AG09319 (cell line): ENCODE measurements at regions not wholly inside any gene's neighbourhood (a gene's known extent, or its start where the extent isn't known, plus 50 kb on each side); places are given as distances from the start of the nearest gene placed in this dataset.
"Not testable (repeated sequence)": the region's sequence is repeated elsewhere in the genome, so short reads cannot be mapped to it uniquely, and the experiment has no call there.

ENCODE experiments used
- DNase-seq: peaks from one replicate; pipeline ENCODE4 v3.0.0-alpha.2; 2010; ENCODE audit warnings: low read depth; ENCODE audit errors: extremely low read depth
- TF ChIP-seq, protein P1 (sequence below): IDR thresholded peaks from 2 replicates; pipeline ENCODE4 v1.5.1; 2011; ENCODE audit warnings: low read depth, mild to moderate bottlenecking, inconsistent platforms, low read length, moderate library complexity

DNA sequence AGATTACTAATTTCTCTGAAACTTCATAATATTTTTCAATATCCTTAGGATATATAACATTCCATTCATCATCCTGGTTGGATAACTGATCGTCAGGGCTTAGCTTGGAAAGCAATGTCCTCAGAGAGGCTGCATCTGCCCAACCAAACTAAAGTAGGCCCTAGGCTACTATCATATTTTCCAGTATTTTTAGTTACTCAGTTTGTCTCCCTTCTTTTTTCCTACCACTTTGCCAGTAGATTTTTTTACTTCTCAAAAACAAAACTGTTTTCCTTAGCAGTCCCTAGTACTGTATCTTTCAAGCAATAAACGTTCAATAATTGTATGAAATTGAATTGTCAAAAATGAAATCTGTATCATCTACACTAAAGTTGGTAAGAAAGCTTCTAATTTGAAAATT lies 452.0 kb downstream of the TFEC start:
- TF ChIP-seq, protein P1, sequence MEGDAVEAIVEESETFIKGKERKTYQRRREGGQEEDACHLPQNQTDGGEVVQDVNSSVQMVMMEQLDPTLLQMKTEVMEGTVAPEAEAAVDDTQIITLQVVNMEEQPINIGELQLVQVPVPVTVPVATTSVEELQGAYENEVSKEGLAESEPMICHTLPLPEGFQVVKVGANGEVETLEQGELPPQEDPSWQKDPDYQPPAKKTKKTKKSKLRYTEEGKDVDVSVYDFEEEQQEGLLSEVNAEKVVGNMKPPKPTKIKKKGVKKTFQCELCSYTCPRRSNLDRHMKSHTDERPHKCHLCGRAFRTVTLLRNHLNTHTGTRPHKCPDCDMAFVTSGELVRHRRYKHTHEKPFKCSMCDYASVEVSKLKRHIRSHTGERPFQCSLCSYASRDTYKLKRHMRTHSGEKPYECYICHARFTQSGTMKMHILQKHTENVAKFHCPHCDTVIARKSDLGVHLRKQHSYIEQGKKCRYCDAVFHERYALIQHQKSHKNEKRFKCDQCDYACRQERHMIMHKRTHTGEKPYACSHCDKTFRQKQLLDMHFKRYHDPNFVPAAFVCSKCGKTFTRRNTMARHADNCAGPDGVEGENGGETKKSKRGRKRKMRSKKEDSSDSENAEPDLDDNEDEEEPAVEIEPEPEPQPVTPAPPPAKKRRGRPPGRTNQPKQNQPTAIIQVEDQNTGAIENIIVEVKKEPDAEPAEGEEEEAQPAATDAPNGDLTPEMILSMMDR = no peak
- no peak for DNase-seq

DNA sequence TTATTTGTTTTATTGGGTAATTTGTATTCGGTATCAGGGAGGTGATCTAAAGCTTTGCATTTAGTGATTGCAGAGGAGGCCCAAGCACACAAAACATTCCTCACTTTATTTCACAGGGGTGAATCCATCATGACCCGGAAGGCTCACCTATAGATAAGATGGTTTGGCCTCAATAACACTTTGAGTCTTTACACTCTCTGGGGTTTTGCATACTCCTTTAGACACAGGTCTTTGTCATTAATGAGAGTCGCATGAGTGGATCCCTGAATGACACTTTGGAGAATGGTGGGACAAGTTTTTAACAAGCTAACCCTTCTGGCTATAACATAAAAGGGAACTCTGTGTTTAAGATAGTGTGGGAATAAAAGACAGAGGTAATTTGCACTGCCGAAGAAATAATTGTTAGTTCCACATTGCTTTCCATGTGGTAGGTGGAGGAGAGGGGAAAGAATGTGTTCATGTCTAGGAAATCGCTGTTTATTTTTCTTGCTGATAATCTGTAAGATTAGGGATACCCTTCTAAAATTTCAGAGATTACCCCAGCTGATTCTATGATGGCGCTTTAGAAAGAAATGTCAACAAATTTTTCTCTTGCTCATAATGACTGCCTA lies 455.8 kb downstream of the TFEC start:
- TF ChIP-seq, protein P1 = no peak

DNA sequence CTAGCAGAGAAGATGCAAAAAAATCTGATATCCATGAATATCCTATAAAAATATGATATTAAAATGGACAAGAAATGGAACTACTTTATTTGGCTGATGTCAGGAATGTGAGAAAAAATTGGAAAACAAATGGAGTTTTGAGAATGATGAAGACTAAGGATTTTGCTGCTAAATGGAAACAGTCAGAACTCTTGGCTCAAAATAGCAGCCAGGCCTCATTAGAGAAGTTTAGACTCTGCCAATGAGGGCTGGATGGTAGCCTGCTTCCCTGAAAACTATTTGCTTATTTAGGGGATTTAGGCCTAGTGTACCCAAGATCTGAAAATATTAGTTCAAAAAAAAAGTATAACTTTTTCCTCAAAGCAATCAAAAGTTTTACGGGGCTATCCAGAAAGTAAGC lies 458.5 kb downstream of the TFEC start:
- no peak for DNase-seq
- TF ChIP-seq, protein P1 = no peak

More for the DNA sequence above, 455.8 kb downstream of the TFEC start:
- DNase-seq = no peak

DNA sequence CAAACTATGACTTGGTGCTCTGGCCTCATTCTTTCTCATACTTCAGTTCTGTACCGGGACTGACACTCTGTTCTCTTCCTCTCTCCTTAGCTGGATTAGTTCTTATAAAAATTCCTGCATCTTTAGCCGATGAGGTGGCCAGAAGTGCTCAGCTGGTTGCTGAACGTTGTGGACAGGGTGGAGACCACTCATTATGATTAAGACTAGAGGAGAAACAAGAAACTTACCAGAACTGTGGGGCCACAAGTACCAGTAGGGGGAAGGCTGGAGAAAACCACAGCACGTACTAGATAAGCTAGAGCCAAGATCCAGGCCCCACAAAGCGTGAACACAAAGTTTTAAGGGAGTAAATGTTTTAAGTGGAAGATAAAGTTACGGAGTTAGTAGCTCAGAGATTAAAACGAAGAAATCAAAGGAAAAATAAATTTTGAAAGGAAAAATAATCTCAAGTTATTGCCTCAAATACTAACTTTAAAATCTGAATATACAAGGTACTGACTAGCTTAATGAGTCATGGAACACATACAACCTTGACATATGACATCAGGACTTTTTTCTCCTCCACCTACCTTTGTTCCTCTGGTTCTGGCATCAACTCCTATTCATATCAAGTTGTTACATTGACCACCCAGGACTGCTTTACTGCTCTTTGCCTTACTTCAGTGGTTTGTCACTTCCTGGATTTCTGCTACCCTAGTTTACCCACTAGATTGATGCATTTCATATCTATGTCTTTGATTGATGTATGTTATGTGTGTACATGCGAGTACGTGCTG lies 469.0 kb downstream of the TFEC start:
- TF ChIP-seq, protein P1 = no peak
- no peak for DNase-seq

DNA sequence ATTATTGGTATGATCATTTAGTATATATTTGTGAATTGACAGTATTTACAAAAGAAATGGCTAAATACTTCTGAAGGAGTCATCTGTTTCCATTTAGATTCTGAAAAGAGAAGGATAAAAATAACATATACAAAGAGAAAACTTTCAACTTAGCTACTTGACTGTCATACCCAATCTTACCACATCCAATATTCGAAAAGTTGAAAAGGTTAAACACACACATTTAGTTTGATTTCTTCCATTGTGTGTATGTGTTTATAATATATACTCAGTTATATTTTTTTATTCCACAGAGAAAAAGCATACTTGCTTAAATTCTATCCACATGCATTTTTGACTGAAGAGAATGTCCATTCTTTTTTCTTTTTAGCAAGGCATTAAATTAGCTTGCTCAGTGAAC lies 470.7 kb downstream of the TFEC start:
- peak; percentile 28 for DNase-seq
- TF ChIP-seq, protein P1 = no peak

DNA sequence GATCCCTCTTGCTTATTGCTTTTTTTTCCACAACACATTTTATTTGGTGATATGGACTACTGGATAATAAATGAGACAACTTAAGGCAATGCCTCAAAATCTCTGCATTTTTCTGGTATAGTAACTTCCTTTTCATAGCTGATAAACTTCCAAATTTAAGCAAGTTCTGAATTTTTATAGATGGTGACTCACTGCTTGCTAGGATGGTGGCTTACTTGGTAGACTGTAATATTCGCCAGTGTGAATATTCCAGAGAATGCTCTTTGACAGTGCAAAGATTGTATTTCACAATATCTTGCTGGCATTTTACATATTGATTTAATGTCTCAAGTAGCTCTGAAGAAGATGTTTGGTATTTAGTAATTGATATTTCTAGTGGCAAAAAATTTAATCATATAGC lies 472.4 kb downstream of the TFEC start:
- DNase-seq = no peak

DNA sequence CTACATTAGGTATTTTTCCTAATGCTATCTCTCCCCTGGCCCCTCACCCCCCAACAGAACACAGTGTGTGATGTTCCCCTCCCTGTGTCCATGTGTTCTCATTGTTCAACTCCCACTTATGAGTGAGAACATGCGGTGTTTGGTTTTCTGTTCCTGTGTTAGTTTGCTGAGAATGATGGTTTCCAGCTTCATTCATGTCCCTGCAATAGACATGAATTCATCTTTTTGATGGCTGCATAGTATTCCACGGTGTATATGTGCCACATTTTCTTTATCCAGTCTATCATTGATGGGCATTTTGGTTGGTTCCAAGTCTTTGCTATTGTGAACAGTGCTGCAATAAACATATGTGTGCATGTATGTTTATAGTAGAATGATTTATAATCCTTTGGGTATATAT lies 473.3 kb downstream of the TFEC start:
- not testable (repeated sequence) for DNase-seq

More for the DNA sequence above, 472.4 kb downstream of the TFEC start:
- TF ChIP-seq, protein P1 = no peak
